CD4-positive, alpha-beta T cell (primary cell): ENCODE measurements at regions not wholly inside any gene's neighbourhood (a gene's known extent, or its start where the extent isn't known, plus 50 kb on each side); places are given as distances from the start of the nearest gene placed in this dataset.

Experiments
- ATAC-seq: fragments of 200-7000 bp; cut with Tn5 transposase; one replicate; pipeline ENCODE4 v1.10.0; 2022; ENCODE audit warnings: mild to moderate bottlenecking; ENCODE audit not compliant: poor library complexity
- CTCF ChIA-PET: fragments of 350-600 bp; sonication (Branson Sonifier 250); formaldehyde crosslinking; loops from one replicate; lab custom pipeline; 2021; ENCODE audit warnings: antibody characterized with exemption, inconsistent platforms; lab: Charles Lee
- POLR2A ChIA-PET: fragments of 350-600 bp; sonication (Branson Sonifier 250); formaldehyde crosslinking; loops from one replicate; lab custom pipeline; 2021; ENCODE audit warnings: antibody characterized with exemption, inconsistent platforms; lab: Charles Lee
- DNase-seq, 14 experiments: peaks; one replicate each; pipeline ENCODE4 v3.0.0-alpha.2; 2013 to 2020; ENCODE audit warnings: mixed read lengths in 2 of 14
- H3K27ac ChIP-seq, 2 donors: one replicate each; pipeline versions ENCODE4 v1.5.1 to v1.7.0; 2013; ENCODE audit warnings: low read length in 2 of 2, low read depth in 1 of 2, mild to moderate bottlenecking in 1 of 2
- H3K27me3 ChIP-seq, 2 experiments: 1 replicate in 1 of 2; 2 replicates in 1 of 2; pipeline versions ENCODE4 v1.6.1 to v1.7.0; 2013; ENCODE audit warnings: low read length in 2 of 2, control low read depth in 1 of 2, mild to moderate bottlenecking in 1 of 2, moderate library complexity in 1 of 2; ENCODE audit not compliant: insufficient read depth in 2 of 2, control insufficient read depth in 1 of 2
- H3K36me3 ChIP-seq: one replicate; pipeline ENCODE4 v1.6.1; 2013; ENCODE audit warnings: low read length, control low read depth; ENCODE audit not compliant: insufficient read depth
- H3K4me1 ChIP-seq: one replicate; pipeline ENCODE4 v1.6.1; 2013; ENCODE audit warnings: low read length, control low read depth; ENCODE audit not compliant: insufficient read depth
- H3K4me3 ChIP-seq: one replicate; pipeline ENCODE4 v1.5.1; 2013; ENCODE audit warnings: mild to moderate bottlenecking, low read length, moderate library complexity
- H3K9me3 ChIP-seq, 2 experiments: 1 replicate in 1 of 2; 2 replicates in 1 of 2; pipeline versions ENCODE4 v1.6.1 to v1.7.0; 2013; ENCODE audit warnings: low read length in 2 of 2, mild to moderate bottlenecking in 2 of 2, control low read depth in 1 of 2, moderate library complexity in 1 of 2; ENCODE audit not compliant: control insufficient read depth in 1 of 2, insufficient read depth in 1 of 2
- H3K27ac Mint-ChIP-seq: one replicate; pipeline ENCODE4 v1.8.0; 2020; ENCODE audit warnings: mixed read lengths
- H3K27me3 Mint-ChIP-seq: one replicate; pipeline ENCODE4 v1.8.0; 2021; ENCODE audit warnings: mixed read lengths
- H3K36me3 Mint-ChIP-seq: one replicate; pipeline ENCODE4 v1.8.0; 2021; ENCODE audit warnings: low read depth, mixed read lengths
- H3K4me1 Mint-ChIP-seq: one replicate; pipeline ENCODE4 v1.8.0; 2021; ENCODE audit warnings: low read depth, mixed read lengths
- H3K4me3 Mint-ChIP-seq: one replicate; pipeline ENCODE4 v1.8.0; 2020; ENCODE audit warnings: mild to moderate bottlenecking, mixed read lengths
- H3K9me3 Mint-ChIP-seq: one replicate; pipeline ENCODE4 v1.8.0; 2020; ENCODE audit warnings: mixed read lengths
- intact Hi-C, 2 experiments: fragments of 100-400 bp; cut with DNase I in 1 of 2; cut with micrococcal nuclease in 1 of 2; formaldehyde crosslinking; loops; one replicate each; pipeline versions ENCODE4 v1.15.1 to v1.9.0; 2023 to 2025; cut with DNase I, micrococcal nuclease
- TF ChIP-seq, protein P1 (sequence below): fragments of 200-600 bp; IDR thresholded peaks from one replicate; pipeline ENCODE4 v1.8.0; 2022; ENCODE audit warnings: antibody characterized with exemption, mild to moderate bottlenecking

- H3K9me3 ChIP-seq = peaks cover 0 to 5% of the 10 kb centered on the region in 2 experiments
- no peak overlapping the region for H3K4me3 Mint-ChIP-seq
- DNase-seq (no peak), ATAC-seq (no peak)
- H3K4me1 Mint-ChIP-seq = no peaks in the 10 kb centered on the region
- no peaks in the 10 kb centered on the region for H3K4me1 ChIP-seq
- no peaks in the 10 kb centered on the region for H3K36me3 Mint-ChIP-seq
- CTCF ChIA-PET = no interaction called here
- POLR2A ChIA-PET = no interaction called here
- intact Hi-C loops = no loop called here
- H3K27ac Mint-ChIP-seq = no peak overlapping the region
- no peaks in the 10 kb centered on the region for H3K9me3 Mint-ChIP-seq
- TF ChIP-seq, protein P1, sequence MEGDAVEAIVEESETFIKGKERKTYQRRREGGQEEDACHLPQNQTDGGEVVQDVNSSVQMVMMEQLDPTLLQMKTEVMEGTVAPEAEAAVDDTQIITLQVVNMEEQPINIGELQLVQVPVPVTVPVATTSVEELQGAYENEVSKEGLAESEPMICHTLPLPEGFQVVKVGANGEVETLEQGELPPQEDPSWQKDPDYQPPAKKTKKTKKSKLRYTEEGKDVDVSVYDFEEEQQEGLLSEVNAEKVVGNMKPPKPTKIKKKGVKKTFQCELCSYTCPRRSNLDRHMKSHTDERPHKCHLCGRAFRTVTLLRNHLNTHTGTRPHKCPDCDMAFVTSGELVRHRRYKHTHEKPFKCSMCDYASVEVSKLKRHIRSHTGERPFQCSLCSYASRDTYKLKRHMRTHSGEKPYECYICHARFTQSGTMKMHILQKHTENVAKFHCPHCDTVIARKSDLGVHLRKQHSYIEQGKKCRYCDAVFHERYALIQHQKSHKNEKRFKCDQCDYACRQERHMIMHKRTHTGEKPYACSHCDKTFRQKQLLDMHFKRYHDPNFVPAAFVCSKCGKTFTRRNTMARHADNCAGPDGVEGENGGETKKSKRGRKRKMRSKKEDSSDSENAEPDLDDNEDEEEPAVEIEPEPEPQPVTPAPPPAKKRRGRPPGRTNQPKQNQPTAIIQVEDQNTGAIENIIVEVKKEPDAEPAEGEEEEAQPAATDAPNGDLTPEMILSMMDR = no peak
- no peaks in the 10 kb centered on the region for H3K36me3 ChIP-seq
- no peak overlapping the region for H3K4me3 ChIP-seq
- H3K27me3 Mint-ChIP-seq = peaks cover 80% of the 10 kb centered on the region
- H3K27me3 ChIP-seq = peaks cover 23 to 47% of the 10 kb centered on the region in 2 experiments
- no peak overlapping the region for H3K27ac ChIP-seq
Measured at GRCh38 chr5:141746395-141746794, 64.4 kb upstream of the ARAP3 start.

- H3K27ac ChIP-seq = no peak overlapping the region
- H3K4me3 ChIP-seq = no peak overlapping the region
- H3K4me3 Mint-ChIP-seq = no peak overlapping the region
- no peaks in the 10 kb centered on the region for H3K9me3 Mint-ChIP-seq
- H3K9me3 ChIP-seq = peaks cover 0 to 5% of the 10 kb centered on the region in 2 experiments
- ATAC-seq (no peak), DNase-seq (no peak)
- no peaks in the 10 kb centered on the region for H3K36me3 ChIP-seq
- H3K27me3 ChIP-seq = peaks cover 18 to 41% of the 10 kb centered on the region in 2 experiments
- POLR2A ChIA-PET = no interaction called here
- intact Hi-C loops = no loop called here
- no peak overlapping the region for H3K27ac Mint-ChIP-seq
- no peaks in the 10 kb centered on the region for H3K36me3 Mint-ChIP-seq
- H3K4me1 ChIP-seq = no peaks in the 10 kb centered on the region
- no peaks in the 10 kb centered on the region for H3K4me1 Mint-ChIP-seq
- H3K27me3 Mint-ChIP-seq = peaks cover 81% of the 10 kb centered on the region
- TF ChIP-seq, protein P1 = no peak
- CTCF ChIA-PET = no interaction called here
Measured at GRCh38 chr5:141745390-141745789, 63.4 kb upstream of the ARAP3 start.

- ChIA-PET POLR2A (no interaction called here), CTCF (no interaction called here)
- H3K27ac ChIP-seq = no peak overlapping the region
- ATAC-seq (no peak), DNase-seq (no peak)
- H3K27me3 ChIP-seq = peaks cover 13 to 39% of the 10 kb centered on the region in 2 experiments
- H3K27me3 Mint-ChIP-seq = peaks cover 78% of the 10 kb centered on the region
- TF ChIP-seq, protein P1 = no peak
- no peaks in the 10 kb centered on the region for H3K4me1 Mint-ChIP-seq
- no peaks in the 10 kb centered on the region for H3K36me3 ChIP-seq
- H3K9me3 Mint-ChIP-seq = no peaks in the 10 kb centered on the region
- no peak overlapping the region for H3K4me3 Mint-ChIP-seq
- H3K4me1 ChIP-seq = no peaks in the 10 kb centered on the region
- no peaks in the 10 kb centered on the region for H3K36me3 Mint-ChIP-seq
- H3K27ac Mint-ChIP-seq = no peak overlapping the region
- H3K4me3 ChIP-seq = no peak overlapping the region
- H3K9me3 ChIP-seq = peaks cover 0 to 5% of the 10 kb centered on the region in 2 experiments
- intact Hi-C loops = no loop called here
Measured at GRCh38 chr5:141743866-141744272, 61.8 kb upstream of the ARAP3 start.
